ENCODE measurements at regions not wholly inside any gene's neighbourhood (a gene's known extent, or its start where the extent isn't known, plus 50 kb on each side); places are given as distances from the start of the nearest gene placed in this dataset.

GRCh38 chr10:113322843-113323242 is 230.0 kb upstream of the HABP2 start:
- TF ChIP-seq, protein P1, sequence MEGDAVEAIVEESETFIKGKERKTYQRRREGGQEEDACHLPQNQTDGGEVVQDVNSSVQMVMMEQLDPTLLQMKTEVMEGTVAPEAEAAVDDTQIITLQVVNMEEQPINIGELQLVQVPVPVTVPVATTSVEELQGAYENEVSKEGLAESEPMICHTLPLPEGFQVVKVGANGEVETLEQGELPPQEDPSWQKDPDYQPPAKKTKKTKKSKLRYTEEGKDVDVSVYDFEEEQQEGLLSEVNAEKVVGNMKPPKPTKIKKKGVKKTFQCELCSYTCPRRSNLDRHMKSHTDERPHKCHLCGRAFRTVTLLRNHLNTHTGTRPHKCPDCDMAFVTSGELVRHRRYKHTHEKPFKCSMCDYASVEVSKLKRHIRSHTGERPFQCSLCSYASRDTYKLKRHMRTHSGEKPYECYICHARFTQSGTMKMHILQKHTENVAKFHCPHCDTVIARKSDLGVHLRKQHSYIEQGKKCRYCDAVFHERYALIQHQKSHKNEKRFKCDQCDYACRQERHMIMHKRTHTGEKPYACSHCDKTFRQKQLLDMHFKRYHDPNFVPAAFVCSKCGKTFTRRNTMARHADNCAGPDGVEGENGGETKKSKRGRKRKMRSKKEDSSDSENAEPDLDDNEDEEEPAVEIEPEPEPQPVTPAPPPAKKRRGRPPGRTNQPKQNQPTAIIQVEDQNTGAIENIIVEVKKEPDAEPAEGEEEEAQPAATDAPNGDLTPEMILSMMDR (IDR thresholded peaks at IDR 0.05; ENCODE audit: unreplicated experiment) = no peak
- no peak for DNase-seq (ENCODE audit: low spot score)
- H3K27ac Mint-ChIP-seq (ENCODE audit: unreplicated experiment) = no peak overlapping the region
- H3K9me3 Mint-ChIP-seq (ENCODE audit: unreplicated experiment) = no peaks in the 10 kb centered on the region
- no peaks in the 10 kb centered on the region for H3K27me3 Mint-ChIP-seq (ENCODE audit: unreplicated experiment)
- H3K4me3 Mint-ChIP-seq (ENCODE audit: unreplicated experiment) = no peak overlapping the region
- H3K4me1 Mint-ChIP-seq (ENCODE audit: unreplicated experiment) = no peaks in the 10 kb centered on the region
- H3K36me3 Mint-ChIP-seq (ENCODE audit: low read depth, unreplicated experiment) = no peaks in the 10 kb centered on the region

DNA sequence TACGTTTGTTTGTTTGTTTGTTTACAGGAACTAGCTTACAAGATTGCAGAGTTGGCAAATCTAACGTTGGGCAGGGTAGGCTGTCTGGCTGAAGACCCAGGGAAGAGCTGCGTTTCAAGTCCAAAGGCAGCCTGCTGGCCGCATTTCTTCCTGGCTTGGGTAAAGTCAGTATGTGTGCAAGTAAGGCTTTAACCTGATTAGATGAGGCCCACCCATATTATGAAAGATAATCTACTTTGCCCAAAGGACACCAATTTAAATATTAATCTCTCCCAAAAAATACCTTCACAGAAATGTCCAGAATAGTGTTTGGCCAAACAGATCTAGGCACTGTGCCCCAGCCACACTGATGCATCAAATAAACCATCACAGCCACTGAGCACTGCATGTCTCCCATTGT is 228.9 kb upstream of the HABP2 start:
- H3K9me3 Mint-ChIP-seq (ENCODE audit: unreplicated experiment) = no peaks in the 10 kb centered on the region
- peaks cover 3% of the 10 kb centered on the region for H3K4me1 Mint-ChIP-seq (ENCODE audit: unreplicated experiment)
- no peak for DNase-seq (ENCODE audit: low spot score)
- no peaks in the 10 kb centered on the region for H3K36me3 Mint-ChIP-seq (ENCODE audit: low read depth, unreplicated experiment)
- no peaks in the 10 kb centered on the region for H3K27me3 Mint-ChIP-seq (ENCODE audit: unreplicated experiment)
- no peak overlapping the region for H3K27ac Mint-ChIP-seq (ENCODE audit: unreplicated experiment)
- no peak overlapping the region for H3K4me3 Mint-ChIP-seq (ENCODE audit: unreplicated experiment)
- TF ChIP-seq, protein P1 (IDR thresholded peaks at IDR 0.05; ENCODE audit: unreplicated experiment) = no peak

DNA sequence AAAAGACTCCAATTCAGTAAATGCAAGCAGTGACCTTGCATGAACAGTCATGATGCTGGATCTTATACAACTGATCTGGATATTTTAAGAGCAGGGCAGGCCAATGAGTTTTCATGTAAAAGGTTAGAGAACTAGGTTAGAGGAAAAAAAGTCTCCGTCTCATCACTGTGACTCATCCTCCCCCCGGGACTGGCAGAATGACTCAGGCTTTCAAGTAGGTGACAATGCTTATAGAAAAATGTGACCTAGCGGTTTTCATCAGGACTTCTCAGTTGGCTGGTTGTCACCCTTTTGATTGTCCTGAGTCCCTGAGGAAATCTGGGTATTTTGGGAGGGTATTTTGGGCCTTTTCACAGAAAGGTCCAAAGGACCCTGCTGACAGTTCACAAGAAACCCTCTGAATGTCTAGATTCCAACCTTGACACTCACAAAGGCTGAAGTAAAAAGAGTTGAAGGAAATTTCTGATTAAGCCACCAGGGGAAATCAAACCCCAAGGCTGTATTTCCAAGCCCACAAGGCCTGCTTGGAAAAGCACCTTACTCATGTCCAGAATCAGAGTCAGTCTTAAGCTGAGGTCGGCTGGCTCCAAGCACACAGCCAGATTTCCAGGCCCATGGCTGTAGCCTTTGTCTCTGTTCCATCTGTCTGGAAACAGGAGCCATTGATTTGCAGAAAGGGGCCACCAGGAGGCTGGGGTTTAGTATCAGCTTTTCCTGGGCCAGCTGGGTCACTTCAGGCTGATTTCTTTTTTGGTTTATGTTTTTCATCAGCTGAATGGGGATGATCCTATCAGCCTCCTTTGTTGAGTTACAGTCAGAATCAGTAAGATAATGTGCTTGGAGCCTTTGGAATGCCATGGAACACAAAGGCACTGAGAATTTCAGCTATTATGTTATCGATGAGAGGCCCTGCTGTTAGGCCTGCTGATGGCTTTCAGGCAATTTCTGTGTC is 226.4 kb upstream of the HABP2 start:
- TF ChIP-seq, protein P1 (IDR thresholded peaks at IDR 0.05; ENCODE audit: unreplicated experiment) = no peak

GRCh38 chr10:113329121-113329596 is 223.7 kb upstream of the HABP2 start:
- Mint-ChIP-seq H3K4me3 (ENCODE audit: unreplicated experiment) (no peak overlapping the region), H3K4me1 (ENCODE audit: unreplicated experiment) (peaks cover 6% of the 10 kb centered on the region), H3K36me3 (ENCODE audit: low read depth, unreplicated experiment) (peaks cover 5% of the 10 kb centered on the region), H3K27ac (ENCODE audit: unreplicated experiment) (no peak overlapping the region), H3K27me3 (ENCODE audit: unreplicated experiment) (no peaks in the 10 kb centered on the region), H3K9me3 (ENCODE audit: unreplicated experiment) (peaks cover 4% of the 10 kb centered on the region)
- no peak for DNase-seq (ENCODE audit: low spot score)
- TF ChIP-seq, protein P1 (IDR thresholded peaks at IDR 0.05; ENCODE audit: unreplicated experiment) = no peak

More for the DNA sequence above, 226.4 kb upstream of the HABP2 start:
- H3K9me3 Mint-ChIP-seq (ENCODE audit: unreplicated experiment) = no peaks in the 10 kb centered on the region
- H3K27ac Mint-ChIP-seq (ENCODE audit: unreplicated experiment) = no peak overlapping the region
- no peak overlapping the region for H3K4me3 Mint-ChIP-seq (ENCODE audit: unreplicated experiment)
- H3K27me3 Mint-ChIP-seq (ENCODE audit: unreplicated experiment) = no peaks in the 10 kb centered on the region
- H3K4me1 Mint-ChIP-seq (ENCODE audit: unreplicated experiment) = peaks cover 6% of the 10 kb centered on the region
- DNase-seq (ENCODE audit: low spot score) = no peak
- H3K36me3 Mint-ChIP-seq (ENCODE audit: low read depth, unreplicated experiment) = no peaks in the 10 kb centered on the region

- TF ChIP-seq, protein P1 (IDR thresholded peaks at IDR 0.05; ENCODE audit: unreplicated experiment) = no peak
- peaks cover 5% of the 10 kb centered on the region for H3K9me3 Mint-ChIP-seq (ENCODE audit: unreplicated experiment)
These were observed 220.9 kb upstream of the HABP2 start for GRCh38 chr10:113331961-113332360.

More at GRCh38 chr10:113331961-113332360, 220.9 kb upstream of the HABP2 start:
- no peak overlapping the region for H3K27ac Mint-ChIP-seq (ENCODE audit: unreplicated experiment)
- H3K27me3 Mint-ChIP-seq (ENCODE audit: unreplicated experiment) = no peaks in the 10 kb centered on the region
- H3K36me3 Mint-ChIP-seq (ENCODE audit: low read depth, unreplicated experiment) = peaks cover 6% of the 10 kb centered on the region
- no peak overlapping the region for H3K4me3 Mint-ChIP-seq (ENCODE audit: unreplicated experiment)
- DNase-seq (ENCODE audit: low spot score) = no peak
- peaks cover 10% of the 10 kb centered on the region for H3K4me1 Mint-ChIP-seq (ENCODE audit: unreplicated experiment)
